SK-N-SH (cell line): ENCODE measurements at regions not wholly inside any gene's neighbourhood (a gene's known extent, or its start where the extent isn't known, plus 50 kb on each side); places are given as distances from the start of the nearest gene placed in this dataset.

Experiments
- CTCF ChIA-PET: fragments of 300-600, 350-600 bp; formaldehyde crosslinking; extraction: SDS; loops from one replicate; lab custom pipeline; 2021; lab: Yijun Ruan, JAX
- POLR2A ChIA-PET: fragments of 350-600 bp; sonication (Branson Sonifier 250); formaldehyde crosslinking; extraction: SDS; loops from one replicate; lab custom pipeline; 2020; ENCODE audit warnings: antibody characterized with exemption, inconsistent platforms; lab: Yijun Ruan, JAX
- DNase-seq: peaks from one replicate; pipeline ENCODE4 v3.0.0; 2012
- H2AFZ ChIP-seq: fragments of 200-600 bp; sonication (generic); 2 replicates; pipeline ENCODE4 v1.8.1; 2016; ENCODE audit warnings: antibody characterized with exemption, mild to moderate bottlenecking, low read depth
- H3F3A ChIP-seq: fragments of 200-600 bp; sonication (generic); replicated peaks from 2 replicates; pipeline ENCODE3; 2016; ENCODE audit warnings: antibody characterized with exemption, mild to moderate bottlenecking; ENCODE audit not compliant: insufficient read depth
- H3K27ac ChIP-seq, 2 experiments: fragments of 200-500 bp in 1 of 2; fragments of 200-600 bp in 1 of 2; sonication (Bioruptor generic) in 1 of 2; sonication (generic), shearing (Covaris generic) in 1 of 2; 2 replicates each; pipeline versions ENCODE4 v1.5.1 to v1.6.1; 2014 to 2016; ENCODE audit warnings: low read depth in 2 of 2, inconsistent platforms in 1 of 2, low read length in 1 of 2, mild to moderate bottlenecking in 1 of 2, mixed read lengths in 1 of 2
- H3K27me3 ChIP-seq: fragments of 200-600 bp; sonication (generic), shearing (Covaris generic); 2 replicates; pipeline ENCODE4 v1.6.1; 2016; ENCODE audit warnings: mixed run types; ENCODE audit not compliant: insufficient read depth
- H3K36me3 ChIP-seq, 2 experiments: fragments of 200-500 bp in 1 of 2; fragments of 200-600 bp in 1 of 2; sonication (Bioruptor generic) in 1 of 2; sonication (generic) in 1 of 2; replicated peaks in 1 of 2; 2 replicates each; pipeline versions ENCODE3 to v1.5.1; 2014 to 2016; ENCODE audit warnings: low read length in 1 of 2, mild to moderate bottlenecking in 1 of 2; ENCODE audit not compliant: insufficient read depth in 2 of 2, control insufficient read depth in 1 of 2
- H3K4me1 ChIP-seq, 2 experiments: fragments of 200-500 bp in 1 of 2; fragments of 200-600 bp in 1 of 2; sonication (Bioruptor generic) in 1 of 2; sonication (generic), shearing (Covaris generic) in 1 of 2; 2 replicates each; pipeline versions ENCODE4 v1.5.1 to v1.6.1; 2014 to 2016; ENCODE audit warnings: low read depth in 1 of 2, low read length in 1 of 2, mixed run types in 1 of 2; ENCODE audit not compliant: insufficient read depth in 2 of 2, control insufficient read depth in 1 of 2
- H3K4me2 ChIP-seq: fragments of 200-600 bp; sonication (generic), shearing (Covaris generic); 2 replicates; pipeline ENCODE4 v1.6.1; 2017; ENCODE audit warnings: mixed run types
- H3K4me3 ChIP-seq, 2 experiments: fragments of 200-500 bp in 1 of 2; fragments of 200-600 bp in 1 of 2; sonication (Bioruptor generic) in 1 of 2; sonication (generic), shearing (Covaris generic) in 1 of 2; 2 replicates each; pipeline versions ENCODE4 v1.5.1 to v1.8.1; 2014 to 2016; ENCODE audit warnings: low read depth in 2 of 2, inconsistent platforms in 1 of 2, low read length in 1 of 2, mild to moderate bottlenecking in 1 of 2, mixed read lengths in 1 of 2, moderate library complexity in 1 of 2
- H3K79me2 ChIP-seq: fragments of 200-600 bp; sonication (generic); 2 replicates; pipeline ENCODE4 v1.8.1; 2017; ENCODE audit warnings: mild to moderate bottlenecking; ENCODE audit not compliant: insufficient read depth
- H3K9ac ChIP-seq: fragments of 200-600 bp; sonication (generic); 2 replicates; pipeline ENCODE4 v1.6.1; 2017; ENCODE audit warnings: mixed run types
- H3K9me2 ChIP-seq: fragments of 200-600 bp; sonication (generic); 2 replicates; pipeline ENCODE4 v1.6.1; 2017; ENCODE audit warnings: mixed run types
- H3K9me3 ChIP-seq: fragments of 200-600 bp; sonication (generic); 2 replicates; pipeline ENCODE4 v1.6.1; 2017; ENCODE audit warnings: mixed run types, mild to moderate bottlenecking, moderate library complexity
- H4K20me1 ChIP-seq: fragments of 200-600 bp; sonication (generic); 2 replicates; pipeline ENCODE4 v1.6.1; 2017; ENCODE audit warnings: mild to moderate bottlenecking, mixed run types; ENCODE audit not compliant: insufficient read depth
- CHD2 ChIP-seq: fragments of 150-350 bp; IDR thresholded peaks from 2 replicates; pipeline ENCODE4 v1.6.1; 2018; ENCODE audit warnings: low read length; ENCODE audit not compliant: partially characterized antibody
- EZH2phosphoT487 ChIP-seq: fragments of 200-600 bp; sonication (generic); IDR thresholded peaks from 2 replicates; pipeline ENCODE4 v1.6.1; 2017; ENCODE audit warnings: low read depth, mixed run types, mild to moderate bottlenecking, antibody characterized with exemption, moderate library complexity, borderline replicate concordance
- MAX ChIP-seq: IDR thresholded peaks from 2 replicates; pipeline ENCODE4 v1.4.0; 2012; ENCODE audit warnings: low read depth
- MEF2A ChIP-seq: IDR thresholded peaks from 2 replicates; pipeline ENCODE4 v1.4.0; 2012; ENCODE audit warnings: low read depth, borderline replicate concordance
- MXI1 ChIP-seq: IDR thresholded peaks from 2 replicates; pipeline ENCODE4 v1.6.1; 2012; ENCODE audit warnings: mild to moderate bottlenecking, low read depth, low read length, improper control_type of control experiment
- NRF1 ChIP-seq: IDR thresholded peaks from 2 replicates; pipeline ENCODE4 v1.6.1; 2012; ENCODE audit warnings: low read depth, mild to moderate bottlenecking, low read length
- POLR2AphosphoS5 ChIP-seq: IDR thresholded peaks from 2 replicates; pipeline ENCODE4 v1.6.1; 2012; ENCODE audit warnings: low read depth, low read length
- RCOR1 ChIP-seq: fragments of 150-350 bp; IDR thresholded peaks from 2 replicates; pipeline ENCODE4 v1.6.1; 2017; ENCODE audit warnings: antibody characterized with exemption, low read length
- RFX5 ChIP-seq: IDR thresholded peaks from 2 replicates; pipeline ENCODE4 v1.6.1; 2012; ENCODE audit warnings: mild to moderate bottlenecking, improper control_type of control experiment, low read length
- RXRA ChIP-seq: IDR thresholded peaks from 2 replicates; pipeline ENCODE4 v1.4.0; 2012; ENCODE audit warnings: low read depth, mild to moderate bottlenecking, borderline replicate concordance
- SIN3A ChIP-seq: IDR thresholded peaks from 2 replicates; pipeline ENCODE4 v1.6.1; 2012; ENCODE audit warnings: low read depth, mild to moderate bottlenecking, low read length, moderate library complexity, borderline replicate concordance
- TAF1 ChIP-seq: IDR thresholded peaks from 2 replicates; pipeline ENCODE4 v1.6.1; 2012; ENCODE audit warnings: low read depth, mild to moderate bottlenecking, low read length, moderate library complexity, borderline replicate concordance
- TCF12 ChIP-seq: IDR thresholded peaks from 2 replicates; pipeline ENCODE4 v1.4.0; 2012
- TEAD4 ChIP-seq: IDR thresholded peaks from 2 replicates; pipeline ENCODE4 v1.4.0; 2012; ENCODE audit warnings: mild to moderate bottlenecking, borderline replicate concordance; ENCODE audit not compliant: insufficient read depth
- YY1 ChIP-seq: IDR thresholded peaks from 2 replicates; pipeline ENCODE4 v1.4.0; 2012; ENCODE audit warnings: low read depth, mild to moderate bottlenecking
- WGBS: methylation state at CpG from one replicate; pipeline ENCODE4 v1.1.6; 2017; ENCODE audit warnings: low lambda C conversion rate; 5-methylcytosine and 5-hydroxymethylcytosine counted together
- TF ChIP-seq, protein P1 (sequence below): IDR thresholded peaks from 2 replicates; pipeline ENCODE4 v1.4.0; 2012; ENCODE audit warnings: low read depth, borderline replicate concordance
- TF ChIP-seq, protein P2 (sequence below): fragments of 150-350 bp; IDR thresholded peaks from 2 replicates; pipeline ENCODE4 v1.6.1; 2016; ENCODE audit warnings: mild to moderate bottlenecking, low read depth, low read length
- TF ChIP-seq, protein P3 (sequence below): IDR thresholded peaks from 2 replicates; pipeline ENCODE4 v1.4.0; 2012; ENCODE audit warnings: low read depth, borderline replicate concordance
- TF ChIP-seq, protein P4 (sequence below): fragments of 150-350 bp; IDR thresholded peaks from 2 replicates; pipeline ENCODE4 v1.6.1; 2017; ENCODE audit warnings: antibody characterized with exemption, low read length, low read depth, borderline replicate concordance
- TF ChIP-seq, protein P5 (sequence below): IDR thresholded peaks from 2 replicates; pipeline ENCODE4; 2012

GRCh38 chr9:2403701-2404100 is 217.9 kb upstream of the VLDLR start:
- H2AFZ ChIP-seq = no peak overlapping the region
- H3K36me3 ChIP-seq = no peaks in the 10 kb centered on the region
- no peak for DNase-seq
- H3K27me3 ChIP-seq = no peaks in the 10 kb centered on the region
- H4K20me1 ChIP-seq = no peaks in the 10 kb centered on the region
- ChIA-PET POLR2A (no interaction called here), CTCF (no interaction called here)
- WGBS = 33% methylated on average over 1 of the region's 1 CpG
- H3F3A ChIP-seq = no peaks in the 10 kb centered on the region
- H3K9ac ChIP-seq = no peak overlapping the region
- H3K79me2 ChIP-seq = no peaks in the 10 kb centered on the region
- H3K4me2 ChIP-seq = no peak overlapping the region
- no peaks in the 10 kb centered on the region for H3K9me2 ChIP-seq
- no peaks in the 10 kb centered on the region for H3K9me3 ChIP-seq
- no peaks in the 10 kb centered on the region for H3K4me1 ChIP-seq
- H3K4me3 ChIP-seq = no peak overlapping the region
- TF ChIP-seq CHD2 = no peak
- no peak for TF ChIP-seq TCF12
- no peak for TF ChIP-seq RCOR1
- TF ChIP-seq, protein P1, sequence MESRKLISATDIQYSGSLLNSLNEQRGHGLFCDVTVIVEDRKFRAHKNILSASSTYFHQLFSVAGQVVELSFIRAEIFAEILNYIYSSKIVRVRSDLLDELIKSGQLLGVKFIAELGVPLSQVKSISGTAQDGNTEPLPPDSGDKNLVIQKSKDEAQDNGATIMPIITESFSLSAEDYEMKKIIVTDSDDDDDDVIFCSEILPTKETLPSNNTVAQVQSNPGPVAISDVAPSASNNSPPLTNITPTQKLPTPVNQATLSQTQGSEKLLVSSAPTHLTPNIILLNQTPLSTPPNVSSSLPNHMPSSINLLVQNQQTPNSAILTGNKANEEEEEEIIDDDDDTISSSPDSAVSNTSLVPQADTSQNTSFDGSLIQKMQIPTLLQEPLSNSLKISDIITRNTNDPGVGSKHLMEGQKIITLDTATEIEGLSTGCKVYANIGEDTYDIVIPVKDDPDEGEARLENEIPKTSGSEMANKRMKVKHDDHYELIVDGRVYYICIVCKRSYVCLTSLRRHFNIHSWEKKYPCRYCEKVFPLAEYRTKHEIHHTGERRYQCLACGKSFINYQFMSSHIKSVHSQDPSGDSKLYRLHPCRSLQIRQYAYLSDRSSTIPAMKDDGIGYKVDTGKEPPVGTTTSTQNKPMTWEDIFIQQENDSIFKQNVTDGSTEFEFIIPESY = no peak
- TF ChIP-seq, protein P2, sequence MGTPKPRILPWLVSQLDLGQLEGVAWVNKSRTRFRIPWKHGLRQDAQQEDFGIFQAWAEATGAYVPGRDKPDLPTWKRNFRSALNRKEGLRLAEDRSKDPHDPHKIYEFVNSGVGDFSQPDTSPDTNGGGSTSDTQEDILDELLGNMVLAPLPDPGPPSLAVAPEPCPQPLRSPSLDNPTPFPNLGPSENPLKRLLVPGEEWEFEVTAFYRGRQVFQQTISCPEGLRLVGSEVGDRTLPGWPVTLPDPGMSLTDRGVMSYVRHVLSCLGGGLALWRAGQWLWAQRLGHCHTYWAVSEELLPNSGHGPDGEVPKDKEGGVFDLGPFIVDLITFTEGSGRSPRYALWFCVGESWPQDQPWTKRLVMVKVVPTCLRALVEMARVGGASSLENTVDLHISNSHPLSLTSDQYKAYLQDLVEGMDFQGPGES = no peak
- TF ChIP-seq TEAD4 = no peak
- no peak for TF ChIP-seq RFX5
- TF ChIP-seq RXRA = no peak
- no peak for TF ChIP-seq MEF2A
- TF ChIP-seq, protein P3, sequence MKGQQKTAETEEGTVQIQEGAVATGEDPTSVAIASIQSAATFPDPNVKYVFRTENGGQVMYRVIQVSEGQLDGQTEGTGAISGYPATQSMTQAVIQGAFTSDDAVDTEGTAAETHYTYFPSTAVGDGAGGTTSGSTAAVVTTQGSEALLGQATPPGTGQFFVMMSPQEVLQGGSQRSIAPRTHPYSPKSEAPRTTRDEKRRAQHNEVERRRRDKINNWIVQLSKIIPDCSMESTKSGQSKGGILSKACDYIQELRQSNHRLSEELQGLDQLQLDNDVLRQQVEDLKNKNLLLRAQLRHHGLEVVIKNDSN = no peak
- TF ChIP-seq, protein P4, sequence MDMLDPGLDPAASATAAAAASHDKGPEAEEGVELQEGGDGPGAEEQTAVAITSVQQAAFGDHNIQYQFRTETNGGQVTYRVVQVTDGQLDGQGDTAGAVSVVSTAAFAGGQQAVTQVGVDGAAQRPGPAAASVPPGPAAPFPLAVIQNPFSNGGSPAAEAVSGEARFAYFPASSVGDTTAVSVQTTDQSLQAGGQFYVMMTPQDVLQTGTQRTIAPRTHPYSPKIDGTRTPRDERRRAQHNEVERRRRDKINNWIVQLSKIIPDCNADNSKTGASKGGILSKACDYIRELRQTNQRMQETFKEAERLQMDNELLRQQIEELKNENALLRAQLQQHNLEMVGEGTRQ = no peak
- TF ChIP-seq MXI1 = no peak
- no peak for TF ChIP-seq TAF1
- no peak for TF ChIP-seq SIN3A
- TF ChIP-seq, protein P5, sequence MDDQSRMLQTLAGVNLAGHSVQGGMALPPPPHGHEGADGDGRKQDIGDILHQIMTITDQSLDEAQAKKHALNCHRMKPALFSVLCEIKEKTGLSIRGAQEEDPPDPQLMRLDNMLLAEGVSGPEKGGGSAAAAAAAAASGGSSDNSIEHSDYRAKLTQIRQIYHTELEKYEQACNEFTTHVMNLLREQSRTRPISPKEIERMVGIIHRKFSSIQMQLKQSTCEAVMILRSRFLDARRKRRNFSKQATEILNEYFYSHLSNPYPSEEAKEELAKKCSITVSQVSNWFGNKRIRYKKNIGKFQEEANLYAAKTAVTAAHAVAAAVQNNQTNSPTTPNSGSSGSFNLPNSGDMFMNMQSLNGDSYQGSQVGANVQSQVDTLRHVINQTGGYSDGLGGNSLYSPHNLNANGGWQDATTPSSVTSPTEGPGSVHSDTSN = no peak
- TF ChIP-seq NRF1 = no peak
- TF ChIP-seq EZH2phosphoT487 = no peak
- no peak for TF ChIP-seq YY1
- TF ChIP-seq MAX = no peak
- TF ChIP-seq POLR2AphosphoS5 = no peak
- no peak overlapping the region for H3K27ac ChIP-seq
